A673 (cell line): ENCODE measurements at regions not wholly inside any gene's neighbourhood (a gene's known extent, or its start where the extent isn't known, plus 50 kb on each side); places are given as distances from the start of the nearest gene placed in this dataset.

Experiments used
- BruUV-seq: library from RNA; stranded (reverse); fragments of 400-500 nt; replicated peaks from 2 replicates; lab custom pipeline; 2021; lab: Mats Ljungman, UMichigan
- CTCF ChIA-PET: fragments of 300-600 bp; sonication (Branson Sonifier 250); formaldehyde crosslinking; loops from one replicate; lab custom pipeline; 2022; ENCODE audit warnings: antibody characterized with exemption; lab: Charles Lee
- POLR2A ChIA-PET: fragments of 300-600 bp; sonication (Branson Sonifier 250); formaldehyde crosslinking; loops from one replicate; lab custom pipeline; 2022; ENCODE audit warnings: antibody characterized with exemption; ENCODE audit not compliant: low non-redundant PET; lab: Charles Lee
- DNase-seq: peaks from one replicate; pipeline ENCODE4 v3.0.0-alpha.2; 2015; ENCODE audit warnings: low spot score
- H3K27ac ChIP-seq: fragments of 200-600 bp; sonication (generic); 2 replicates; pipeline ENCODE4 v1.5.1; 2016; ENCODE audit warnings: mixed run types, low read depth, mild to moderate bottlenecking, mixed read lengths, antibody characterized with exemption, low read length; ENCODE audit not compliant: poor library complexity, severe bottlenecking
- H3K27me3 ChIP-seq: fragments of 200-600 bp; sonication (generic); replicated peaks from 2 replicates; pipeline ENCODE4 v1.6.1; 2017; ENCODE audit warnings: mixed run types, low read depth, mild to moderate bottlenecking, mixed read lengths, antibody characterized with exemption, low read length; ENCODE audit not compliant: insufficient read depth, poor library complexity
- H3K36me3 ChIP-seq: fragments of 200-600 bp; sonication (generic); 2 replicates; pipeline ENCODE4 v1.6.1; 2016; ENCODE audit warnings: mixed run types, mild to moderate bottlenecking, mixed read lengths, antibody characterized with exemption, low read length; ENCODE audit not compliant: insufficient read depth, poor library complexity, severe bottlenecking
- H3K4me1 ChIP-seq: fragments of 200-600 bp; sonication (generic); 2 replicates; pipeline ENCODE4 v1.6.1; 2017; ENCODE audit warnings: mixed run types, mild to moderate bottlenecking, mixed read lengths, antibody characterized with exemption, low read length; ENCODE audit not compliant: insufficient read depth, poor library complexity, severe bottlenecking
- H3K4me3 ChIP-seq: fragments of 200-600 bp; sonication (generic); 2 replicates; pipeline ENCODE4 v1.5.1; 2016; ENCODE audit warnings: low read depth, mixed run types, mild to moderate bottlenecking, mixed read lengths, low read length; ENCODE audit not compliant: poor library complexity, severe bottlenecking
- H3K9me3 ChIP-seq: fragments of 200-600 bp; sonication (generic); 2 replicates; pipeline ENCODE4 v1.6.1; 2016; ENCODE audit warnings: mixed run types, low read depth, mild to moderate bottlenecking, mixed read lengths, antibody characterized with exemption, low read length; ENCODE audit not compliant: poor library complexity, severe bottlenecking
- CTCF ChIP-seq: fragments of 300-800, 200-600 bp; sonication (generic); conservative IDR thresholded peaks from 2 replicates; pipeline ENCODE4 v1.5.1; 2017; ENCODE audit warnings: low read depth, mild to moderate bottlenecking, antibody characterized with exemption, low read length, moderate library complexity, mixed read lengths
- EZH2 ChIP-seq: fragments of 200-600 bp; sonication (generic); IDR thresholded peaks from 2 replicates; pipeline ENCODE4 v1.6.1; 2017; ENCODE audit warnings: borderline replicate concordance, low read depth, mild to moderate bottlenecking, mixed read lengths, antibody characterized with exemption, low read length; ENCODE audit not compliant: poor library complexity, severe bottlenecking
- intact Hi-C: fragments of 100-400 bp; cut with micrococcal nuclease; formaldehyde crosslinking; loops from one replicate; pipeline ENCODE4 v1.10.0; 2022; ENCODE audit not compliant: unreplicated experiment

DNA sequence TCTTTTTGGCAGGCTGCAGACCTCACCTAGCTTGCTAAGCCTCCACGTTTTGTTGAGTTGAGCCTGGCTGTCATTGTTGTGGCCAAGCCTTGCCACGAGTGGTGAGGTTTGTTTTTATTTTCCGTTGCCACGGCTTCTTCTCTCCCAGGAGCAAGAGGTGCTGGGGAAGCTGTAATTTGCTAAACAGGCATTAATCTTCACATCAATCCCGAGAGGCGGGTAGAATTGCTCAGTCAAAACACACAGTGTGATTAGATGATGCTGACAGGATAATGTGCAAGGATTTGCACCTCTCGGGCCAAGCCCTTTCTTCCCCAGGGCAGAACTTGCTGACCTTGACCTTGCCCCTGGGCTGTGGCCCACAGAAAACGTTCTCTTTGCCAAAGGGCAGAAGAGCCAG lies 72.2 kb upstream of the ATP6AP2 start:
- POLR2A ChIA-PET, result no interaction called here
- intact Hi-C loops, result no loop called here

GRCh38 chrX:40506201-40506985 lies 74.4 kb upstream of the ATP6AP2 start:
- POLR2A ChIA-PET, result no interaction called here
- BruUV-seq, result no TSS peak
- Histone ChIP-seq H3K36me3 (no peaks in the 10 kb centered on the region), H3K4me3 (no peak overlapping the region), H3K9me3 (no peaks in the 10 kb centered on the region), H3K4me1 (no peaks in the 10 kb centered on the region), H3K27me3 (no peaks in the 10 kb centered on the region), H3K27ac (no peak overlapping the region)
- no peak for DNase-seq
- intact Hi-C loops, result no loop called here
- TF ChIP-seq CTCF, result no peak
- TF ChIP-seq EZH2, result no peak
- CTCF ChIA-PET, result no interaction called here

More for the DNA sequence above, 72.2 kb upstream of the ATP6AP2 start:
- Histone ChIP-seq H3K4me3 (no peak overlapping the region), H3K27me3 (no peaks in the 10 kb centered on the region), H3K9me3 (no peaks in the 10 kb centered on the region), H3K36me3 (no peaks in the 10 kb centered on the region), H3K27ac (no peak overlapping the region), H3K4me1 (no peaks in the 10 kb centered on the region)
- no peak for TF ChIP-seq EZH2
- no peak for TF ChIP-seq CTCF
- DNase-seq, result no peak
- CTCF ChIA-PET, result no interaction called here
- BruUV-seq, result no TSS peak

DNA sequence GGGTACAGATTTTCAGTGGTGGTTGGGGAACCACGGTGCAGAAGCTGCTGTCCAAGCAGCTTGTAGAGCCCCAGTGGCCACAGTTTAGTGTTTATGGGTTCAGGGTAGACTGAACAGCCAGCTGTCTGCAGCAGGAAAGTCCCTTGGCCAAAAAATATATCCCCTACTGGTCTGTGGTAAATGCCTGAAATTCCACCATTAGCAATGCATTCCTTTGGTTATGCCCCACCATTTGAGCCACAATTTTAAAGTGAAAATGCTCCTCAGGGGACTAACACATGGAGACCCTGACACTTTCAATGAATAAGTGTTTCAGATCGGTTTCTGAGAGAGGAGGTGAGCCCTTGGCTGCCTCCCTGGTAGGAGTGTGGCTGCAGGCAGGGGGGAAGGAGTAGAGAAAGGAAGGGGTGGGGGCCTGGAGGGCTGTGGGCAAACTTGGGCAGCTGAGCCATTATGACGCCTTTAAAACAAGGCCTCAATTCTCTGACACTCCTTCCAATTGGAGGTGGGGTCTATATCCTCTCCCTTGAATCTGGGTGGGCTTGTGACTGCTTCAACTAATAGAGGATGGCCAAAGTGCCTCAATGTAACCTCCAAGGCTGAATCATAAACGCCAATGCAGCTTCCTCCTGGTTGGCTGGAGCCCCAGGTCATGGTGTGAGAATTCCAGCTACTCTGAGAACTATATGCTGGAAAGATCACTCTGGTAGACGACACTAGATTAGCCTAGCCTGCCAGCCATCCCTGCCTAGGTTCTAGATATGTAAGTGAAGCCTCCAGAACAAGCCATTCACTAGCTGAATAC lies 75.8 kb upstream of the ATP6AP2 start:
- peak overlapping the region; percentile 16 for H3K27ac ChIP-seq
- no peaks in the 10 kb centered on the region for H3K9me3 ChIP-seq
- ChIA-PET POLR2A (interaction anchor here (0.6 kb wide), 1 partner anchor 248 kb away, joined by 10 read pairs; no protein-coding TSS in a partner anchor), CTCF (interaction anchor here (0.6 kb wide), 1 partner anchor 818 kb away, joined by 4 read pairs; no protein-coding TSS in a partner anchor)
- H3K36me3 ChIP-seq, result no peaks in the 10 kb centered on the region
- TF ChIP-seq EZH2 (no peak), CTCF (no peak)
- no peaks in the 10 kb centered on the region for H3K27me3 ChIP-seq
- BruUV-seq, result no TSS peak
- H3K4me1 ChIP-seq, result no peaks in the 10 kb centered on the region
- peak; percentile 51 for DNase-seq
- H3K4me3 ChIP-seq, result no peak overlapping the region
- intact Hi-C loops, result no loop called here
